K562 (cell line): ENCODE measurements at regions not wholly inside any gene's neighbourhood (a gene's known extent, or its start where the extent isn't known, plus 50 kb on each side); places are given as distances from the start of the nearest gene placed in this dataset.

ENCODE experiments used
- ARID3B ChIP-seq: fragments of 250-450 bp; sonication (Bioruptor Pico); IDR thresholded peaks from 2 replicates; pipeline ENCODE4 v1.4.0; 2020; ENCODE audit warnings: borderline replicate concordance
- E2F6 ChIP-seq, 2 experiments: IDR thresholded peaks; 2 replicates each; pipeline ENCODE4 v1.6.1; 2011; ENCODE audit warnings: borderline replicate concordance in 1 of 2, control low read depth in 1 of 2, low read depth in 1 of 2, low read length in 1 of 2, mild to moderate bottlenecking in 1 of 2, mixed read lengths in 1 of 2, moderate library complexity in 1 of 2; ENCODE audit not compliant: insufficient read depth in 1 of 2, insufficient read length in 1 of 2, poor library complexity in 1 of 2, severe bottlenecking in 1 of 2; ENCODE audit errors: extremely low read depth in 1 of 2
- EHMT2 ChIP-seq: fragments of 450-650 bp; IDR thresholded peaks from 2 replicates; pipeline ENCODE4 v1.6.1; 2018; ENCODE audit warnings: antibody characterized with exemption
- ELF1 ChIP-seq: fragments of 200-800 bp; sonication (Bioruptor generic); IDR thresholded peaks from 2 replicates; pipeline ENCODE4 v1.6.1; 2016; ENCODE audit warnings: missing genetic modification characterization, missing compliant biosample characterization
- LARP7 ChIP-seq: fragments of 450-650 bp; IDR thresholded peaks from 2 replicates; pipeline ENCODE4 v1.6.1; 2016
- MLX ChIP-seq, 2 experiments: fragments of 450-650 bp in 1 of 2; sonication (generic) in 1 of 2; formaldehyde crosslinking; conservative IDR thresholded peaks; 2 replicates each; pipeline versions ENCODE4 v1.4.0 to v1.8.1; 2020 to 2022; ENCODE audit warnings: mild to moderate bottlenecking in 1 of 2, missing genetic modification reagents in 1 of 2
- POLR2G ChIP-seq: fragments of 200-400 bp; formaldehyde crosslinking; IDR thresholded peaks from 2 replicates; pipeline ENCODE4 v1.6.1; 2017; ENCODE audit warnings: low read depth, mild to moderate bottlenecking, antibody characterized with exemption, low read length, moderate library complexity
- RBM14 ChIP-seq: fragments of 200-400 bp; formaldehyde crosslinking; IDR thresholded peaks from 2 replicates; pipeline ENCODE4 v1.6.1; 2018; ENCODE audit warnings: low read depth, mild to moderate bottlenecking, low read length, moderate library complexity, borderline replicate concordance; ENCODE audit not compliant: insufficient read depth
- TCF15 ChIP-seq: fragments of 250-450 bp; sonication (Bioruptor Pico); IDR thresholded peaks from 2 replicates; pipeline ENCODE4 v1.8.0; 2022; ENCODE audit warnings: moderate library complexity, mild to moderate bottlenecking, inconsistent platforms
- ZBTB33 ChIP-seq: sonication (generic); formaldehyde crosslinking; IDR thresholded peaks from 2 replicates; pipeline ENCODE4 v1.8.1; 2023; ENCODE audit warnings: mild to moderate bottlenecking, missing genetic modification reagents

- no peak for TF ChIP-seq RBM14
- no peak for TF ChIP-seq ARID3B
- no peak for TF ChIP-seq MLX (CRISPR knock-in tag; conservative IDR thresholded peaks at IDR 0.05)
- no peak for TF ChIP-seq ELF1 (tag)
- TF ChIP-seq ZBTB33 (CRISPR knock-in tag): no peak
- TF ChIP-seq EHMT2: no peak
- TF ChIP-seq E2F6 (IDR thresholded peaks at IDR 0.05; ENCODE audit: borderline replicate concordance in 1 of 2, extremely low read depth in 1 of 2, insufficient read depth in 1 of 2, insufficient read length in 1 of 2, low read depth in 1 of 2, low read length in 1 of 2, poor library complexity in 1 of 2, severe bottlenecking in 1 of 2): no peak
- no peak for TF ChIP-seq LARP7
- TF ChIP-seq POLR2G: no peak
- TF ChIP-seq TCF15: no peak
Observed at GRCh38 chr16:65634291-65634690, 512.4 kb upstream of the CDH11 start.
